ENCODE measurements at regions not wholly inside any gene's neighbourhood (a gene's known extent, or its start where the extent isn't known, plus 50 kb on each side); places are given as distances from the start of the nearest gene placed in this dataset.

- TF ChIP-seq CTCF (IDR thresholded peaks at IDR 0.05) (no peak), HMGXB4 (CRISPR knock-in tag; IDR thresholded peaks at IDR 0.05; ENCODE audit: borderline replicate concordance) (no peak), CEBPB (IDR thresholded peaks at IDR 0.05) (no peak), KDM1A (IDR thresholded peaks at IDR 0.05; ENCODE audit: low read depth) (no peak)
These were observed 64.7 kb upstream of the HIVEP3 start for GRCh38 chr1:41983451-41983850.
